CD14-positive monocyte (primary cell): ENCODE measurements at regions not wholly inside any gene's neighbourhood (a gene's known extent, or its start where the extent isn't known, plus 50 kb on each side); places are given as distances from the start of the nearest gene placed in this dataset.

ENCODE experiments used
- DNase-seq, 3 donors: peaks; one replicate each; pipeline ENCODE4 v3.0.0-alpha.2; 2011 to 2022
- H2AFZ ChIP-seq: 2 replicates; pipeline ENCODE4 v1.6.0; 2012; ENCODE audit warnings: mild to moderate bottlenecking, low read depth, low read length, inconsistent platforms; ENCODE audit not compliant: insufficient read depth, poor library complexity, severe bottlenecking
- H3K27ac ChIP-seq, 2 donors: 1 replicate in 1 of 2; 2 replicates in 1 of 2; pipeline ENCODE4 v1.5.1; 2012 to 2013; ENCODE audit warnings: low read length in 2 of 2, control low read depth in 1 of 2, inconsistent platforms in 1 of 2, low read depth in 1 of 2, mild to moderate bottlenecking in 1 of 2
- H3K27me3 ChIP-seq, 2 donors: one replicate each; pipeline versions ENCODE4 v1.6.0 to v1.6.1; 2011 to 2013; ENCODE audit warnings: low read length in 2 of 2; ENCODE audit not compliant: control insufficient read depth in 2 of 2, insufficient read depth in 2 of 2
- H3K36me3 ChIP-seq, 2 donors: replicated peaks in 1 of 2; 1 replicate in 1 of 2; 2 replicates in 1 of 2; pipeline versions ENCODE4 v1.5.1 to v1.6.1; 2012 to 2013; ENCODE audit warnings: low read length in 2 of 2, control low read depth in 1 of 2, inconsistent platforms in 1 of 2, mild to moderate bottlenecking in 1 of 2; ENCODE audit not compliant: insufficient read depth in 2 of 2, control insufficient read depth in 1 of 2
- H3K4me1 ChIP-seq, 2 donors: 1 replicate in 1 of 2; 2 replicates in 1 of 2; pipeline versions ENCODE4 v1.5.1 to v1.6.1; 2012 to 2013; ENCODE audit warnings: low read length in 2 of 2, control low read depth in 1 of 2, inconsistent platforms in 1 of 2, mild to moderate bottlenecking in 1 of 2, moderate library complexity in 1 of 2; ENCODE audit not compliant: insufficient read depth in 2 of 2, control insufficient read depth in 1 of 2
- H3K4me2 ChIP-seq: replicated peaks from 2 replicates; pipeline ENCODE3; 2012; ENCODE audit warnings: low read length, moderate library complexity, mild to moderate bottlenecking; ENCODE audit not compliant: poor library complexity, severe bottlenecking; ENCODE audit errors: extremely low read depth
- H3K4me3 ChIP-seq, 3 experiments: fragments of 200-600 bp in 1 of 3; sonication (generic) in 1 of 3; replicated peaks in 1 of 3; 1 replicate in 2 of 3; 2 replicates in 1 of 3; pipeline ENCODE4 v1.5.1; 2011 to 2013; ENCODE audit warnings: low read length in 3 of 3, mild to moderate bottlenecking in 3 of 3, control low read depth in 2 of 3, low read depth in 2 of 3, inconsistent platforms in 1 of 3, moderate library complexity in 1 of 3
- H3K79me2 ChIP-seq: 2 replicates; pipeline ENCODE4 v1.6.0; 2012; ENCODE audit warnings: mild to moderate bottlenecking, control low read depth, inconsistent platforms, low read length, moderate library complexity; ENCODE audit not compliant: insufficient read depth
- H3K9ac ChIP-seq: 2 replicates; pipeline ENCODE4 v1.6.0; 2017; ENCODE audit warnings: low read length, mild to moderate bottlenecking; ENCODE audit not compliant: insufficient read depth, poor library complexity, severe bottlenecking
- H3K9me3 ChIP-seq, 2 donors: replicated peaks in 1 of 2; 1 replicate in 1 of 2; 2 replicates in 1 of 2; pipeline versions ENCODE4 v1.5.1 to v1.6.1; 2012 to 2013; ENCODE audit warnings: low read length in 2 of 2, control low read depth in 1 of 2; ENCODE audit not compliant: control insufficient read depth in 1 of 2, insufficient read depth in 1 of 2
- H4K20me1 ChIP-seq: 2 replicates; pipeline ENCODE4 v1.6.0; 2012; ENCODE audit warnings: mild to moderate bottlenecking, low read length, control low read depth, moderate library complexity; ENCODE audit not compliant: insufficient read depth
- H3K27ac Mint-ChIP-seq, 7 donors: one replicate each; pipeline ENCODE4 v1.8.0; 2020; ENCODE audit warnings: mild to moderate bottlenecking in 7 of 7, mixed read lengths in 7 of 7, moderate library complexity in 6 of 7, inconsistent platforms in 2 of 7
- H3K27me3 Mint-ChIP-seq, 3 donors: one replicate each; pipeline ENCODE4 v1.8.0; 2021 to 2022; ENCODE audit warnings: low read depth in 3 of 3, mild to moderate bottlenecking in 3 of 3, mixed read lengths in 3 of 3, moderate library complexity in 3 of 3, inconsistent platforms in 1 of 3
- H3K36me3 Mint-ChIP-seq, 2 donors: one replicate each; pipeline ENCODE4 v1.8.0; 2020; ENCODE audit warnings: mixed read lengths in 2 of 2, inconsistent platforms in 1 of 2, mild to moderate bottlenecking in 1 of 2
- H3K4me1 Mint-ChIP-seq: one replicate; pipeline ENCODE4 v1.8.0; 2020; ENCODE audit warnings: mild to moderate bottlenecking, mixed read lengths
- H3K4me3 Mint-ChIP-seq, 2 donors: one replicate each; pipeline ENCODE4 v1.8.0; 2020; ENCODE audit warnings: mild to moderate bottlenecking in 2 of 2, mixed read lengths in 2 of 2, moderate library complexity in 1 of 2
- H3K9me3 Mint-ChIP-seq, 7 donors: one replicate each; pipeline ENCODE4 v1.8.0; 2020 to 2022; ENCODE audit warnings: mixed read lengths in 7 of 7, mild to moderate bottlenecking in 6 of 7, moderate library complexity in 6 of 7, inconsistent platforms in 2 of 7
- CTCF ChIP-seq: fragments of 200-600 bp; IDR thresholded peaks from one replicate; pipeline ENCODE4 v1.8.0; 2022; ENCODE audit warnings: antibody characterized with exemption, mild to moderate bottlenecking
- WGBS: methylation state at CpG from one replicate; pipeline ENCODE4 v1.1.5; 2013; ENCODE audit warnings: missing lambda C conversion rate; ENCODE audit not compliant: insufficient coverage; 5-methylcytosine and 5-hydroxymethylcytosine counted together
- intact Hi-C, 2 donors: fragments of 100-400 bp; cut with micrococcal nuclease; formaldehyde crosslinking; loops; one replicate each; pipeline versions ENCODE4 v1.15.0 to v1.15.1; 2023

DNA sequence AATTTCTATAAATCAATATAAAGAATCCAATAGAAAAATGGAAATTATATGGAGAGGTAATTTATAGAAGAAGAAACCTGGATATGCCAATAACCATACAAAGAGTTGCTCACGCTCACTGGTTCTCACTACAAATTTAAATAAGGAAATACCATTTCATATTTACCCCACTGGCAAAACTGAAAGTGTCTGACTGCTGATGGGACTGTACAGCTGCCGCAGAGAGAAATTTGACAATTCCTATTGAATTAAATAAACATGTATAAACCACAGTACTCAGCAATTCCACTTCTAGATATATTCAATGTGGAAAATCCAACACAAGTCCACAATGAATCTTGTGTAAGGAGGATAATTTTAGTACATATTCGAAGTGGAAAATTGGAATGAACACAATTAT, 830.4 kb upstream of the GRAMD2B start:
- Mint-ChIP-seq H3K27me3 (peaks cover 0 to 1% (median 0%) of the 10 kb centered on the region in 3 donors), H3K4me1 (no peaks in the 10 kb centered on the region), H3K27ac (no peak overlapping the region), H3K9me3 (peaks cover 0 to 6% (median 0%) of the 10 kb centered on the region in 7 donors), H3K36me3 (no peaks in the 10 kb centered on the region), H3K4me3 (no peak overlapping the region)
- Histone ChIP-seq H3K36me3 (no peaks in the 10 kb centered on the region), H3K4me2 (no peak overlapping the region), H3K9ac (no peak overlapping the region), H2AFZ (no peak overlapping the region), H3K4me1 (no peaks in the 10 kb centered on the region), H3K4me3 (no peak overlapping the region), H3K79me2 (no peaks in the 10 kb centered on the region), H3K27ac (no peak overlapping the region), H3K27me3 (no peaks in the 10 kb centered on the region), H3K9me3 (peaks cover 0 to 4% of the 10 kb centered on the region in 2 donors), H4K20me1 (no peaks in the 10 kb centered on the region)
- intact Hi-C loops, result no loop called here
- no CpG with 5 or more reads among the region's 3 CpGs for WGBS
- no peak for TF ChIP-seq CTCF
- no peak for DNase-seq

DNA sequence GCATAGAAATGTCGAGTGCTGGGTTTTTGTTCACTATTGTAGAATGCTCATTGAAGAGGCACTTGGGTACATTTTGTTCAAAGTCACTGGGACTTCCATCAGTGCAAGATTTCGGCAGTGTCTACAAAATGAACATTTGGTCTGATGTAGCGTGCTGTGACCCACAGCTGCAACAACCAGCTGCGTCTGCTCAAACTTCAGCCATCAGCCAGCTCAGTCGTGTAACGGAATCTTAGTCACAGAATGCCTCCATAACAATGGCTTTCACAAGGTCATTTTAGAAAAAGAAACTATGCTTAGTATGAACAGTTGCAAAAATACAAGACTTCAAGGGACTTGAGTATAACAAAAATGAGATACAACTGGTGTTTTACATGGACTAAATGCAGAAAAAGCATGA, 828.1 kb upstream of the GRAMD2B start:
- Histone ChIP-seq H3K27ac (no peak overlapping the region), H3K79me2 (no peaks in the 10 kb centered on the region), H3K9me3 (no peaks in the 10 kb centered on the region), H3K4me3 (no peak overlapping the region), H3K4me1 (no peaks in the 10 kb centered on the region), H3K27me3 (no peaks in the 10 kb centered on the region), H2AFZ (no peak overlapping the region), H3K36me3 (no peaks in the 10 kb centered on the region), H3K4me2 (no peak overlapping the region), H4K20me1 (no peaks in the 10 kb centered on the region), H3K9ac (no peak overlapping the region)
- no peak for TF ChIP-seq CTCF
- Mint-ChIP-seq H3K36me3 (no peaks in the 10 kb centered on the region), H3K9me3 (peaks cover 0 to 1% (median under 1%) of the 10 kb centered on the region in 7 donors), H3K4me1 (no peaks in the 10 kb centered on the region), H3K27me3 (peaks cover 0 to 1% (median 0%) of the 10 kb centered on the region in 3 donors), H3K4me3 (no peak overlapping the region), H3K27ac (no peak overlapping the region)
- intact Hi-C loops, result no loop called here
- WGBS, result 100% methylated on average over 5 of the region's 6 CpGs
- DNase-seq, result no peak
